IPS DF 6.9 (cell line): ENCODE measurements at regions not wholly inside any gene's neighbourhood (a gene's known extent, or its start where the extent isn't known, plus 50 kb on each side); places are given as distances from the start of the nearest gene placed in this dataset.

Experiments
- DNase-seq: peaks from one replicate; pipeline ENCODE4 v3.0.0-alpha.2; 2013; ENCODE audit warnings: low read depth, low spot score
- H3K27ac ChIP-seq: one replicate; pipeline ENCODE4 v1.5.1; 2013; ENCODE audit warnings: low read length, control low read depth
- H3K27me3 ChIP-seq: 2 replicates; pipeline ENCODE4 v1.6.1; 2013; ENCODE audit warnings: mild to moderate bottlenecking, low read length; ENCODE audit not compliant: control insufficient read depth, insufficient read depth
- H3K36me3 ChIP-seq: 2 replicates; pipeline ENCODE4 v1.6.1; 2013; ENCODE audit warnings: low read length; ENCODE audit not compliant: control insufficient read depth, insufficient read depth
- H3K4me1 ChIP-seq: 2 replicates; pipeline ENCODE4 v1.6.1; 2013; ENCODE audit warnings: low read length; ENCODE audit not compliant: control insufficient read depth, insufficient read depth
- H3K4me3 ChIP-seq: 2 replicates; pipeline ENCODE4 v1.5.1; 2013; ENCODE audit warnings: mild to moderate bottlenecking, low read length
- H3K9me3 ChIP-seq: 2 replicates; pipeline ENCODE4 v1.6.1; 2013; ENCODE audit warnings: low read length, inconsistent platforms; ENCODE audit not compliant: control insufficient read depth, insufficient read depth
- WGBS: extraction: QIAGEN DNeasy Blood & Tissue Kit; methylation state at CpG from one replicate; pipeline ENCODE4 v1.1.7; 2013; ENCODE audit warnings: mixed read lengths, missing lambda C conversion rate; ENCODE audit not compliant: insufficient read length, insufficient coverage; 5-methylcytosine and 5-hydroxymethylcytosine counted together

- no peak for DNase-seq
- Histone ChIP-seq H3K27me3 (no peaks in the 10 kb centered on the region), H3K36me3 (no peaks in the 10 kb centered on the region), H3K4me1 (no peaks in the 10 kb centered on the region), H3K9me3 (no peaks in the 10 kb centered on the region; the same call in 1 of the 2 replicates), H3K4me3 (no peak overlapping the region), H3K27ac (no peak overlapping the region)
- WGBS = no CpG with 5 or more reads among the region's 6 CpGs
These were observed 291.5 kb downstream of the ZNF516 start for GRCh38 chr18:76203552-76203951.

DNA sequence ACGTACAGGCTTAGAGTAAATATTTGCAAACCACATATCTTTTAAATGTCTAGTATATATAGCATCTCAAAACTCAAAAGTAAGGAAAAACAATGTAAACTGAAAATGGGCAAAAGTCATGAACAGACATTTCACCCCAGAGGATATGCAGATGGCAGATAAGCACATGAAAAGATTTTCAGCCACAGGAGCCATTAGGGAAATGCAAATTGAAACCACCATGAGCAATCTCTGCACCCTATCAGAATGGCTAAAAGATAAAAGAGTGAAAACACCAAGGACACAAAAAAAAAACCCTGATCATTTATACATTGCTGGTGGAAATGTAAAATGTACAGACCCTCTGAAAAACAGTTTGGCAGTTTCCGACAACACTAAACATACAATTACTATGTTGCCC is 292.7 kb downstream of the ZNF516 start:
- Histone ChIP-seq H3K27ac (no peak overlapping the region), H3K4me3 (no peak overlapping the region), H3K27me3 (no peaks in the 10 kb centered on the region), H3K4me1 (no peaks in the 10 kb centered on the region), H3K36me3 (no peaks in the 10 kb centered on the region), H3K9me3 (no peaks in the 10 kb centered on the region; the same call in 1 of the 2 replicates)
- no CpG with 5 or more reads among the region's 2 CpGs for WGBS
- DNase-seq = no peak

DNA sequence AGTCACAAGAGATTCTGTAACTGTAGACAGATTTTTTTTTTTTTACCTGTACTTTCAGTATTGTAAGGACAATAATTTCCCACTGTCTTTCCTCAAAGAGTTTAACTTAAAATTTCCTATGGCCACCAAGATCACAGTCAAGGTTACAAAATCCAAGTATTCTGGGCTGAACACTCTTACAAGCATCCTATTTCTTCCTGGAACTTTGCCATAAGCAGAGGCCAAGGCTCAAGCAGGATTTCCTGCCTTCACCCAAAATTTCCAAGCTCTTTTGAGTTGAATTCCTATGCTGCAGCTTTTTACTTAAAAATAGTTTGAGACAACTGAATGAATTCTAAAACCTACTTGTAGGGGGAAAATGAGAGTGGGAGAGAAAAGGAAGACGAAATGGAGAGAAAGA is 299.4 kb downstream of the ZNF516 start:
- Histone ChIP-seq H3K4me3 (no peak overlapping the region), H3K27ac (no peak overlapping the region), H3K27me3 (no peaks in the 10 kb centered on the region), H3K36me3 (no peaks in the 10 kb centered on the region), H3K4me1 (no peaks in the 10 kb centered on the region), H3K9me3 (no peaks in the 10 kb centered on the region)
- no peak for DNase-seq
- WGBS = no CpG with 5 or more reads among the region's 1 CpG

DNA sequence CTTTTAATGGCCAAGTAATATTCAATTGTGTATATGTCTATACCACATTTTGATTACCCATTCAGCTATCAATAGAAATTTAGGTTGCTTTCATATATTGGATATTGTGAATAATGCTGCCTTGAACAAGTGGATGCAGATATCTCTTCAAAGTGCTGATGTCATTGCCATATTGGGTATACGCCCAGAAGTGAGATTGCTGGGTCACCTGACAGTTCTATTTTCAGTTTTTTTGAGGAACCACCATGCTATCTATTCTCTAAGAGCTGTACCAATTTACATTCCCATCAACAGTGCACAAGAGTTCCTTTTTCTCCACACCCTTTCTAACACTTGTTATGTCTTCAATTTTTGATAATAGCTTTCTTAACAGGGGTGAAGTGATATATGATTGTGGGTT is 306.9 kb downstream of the ZNF516 start:
- H3K27ac ChIP-seq = no peak overlapping the region
- H3K4me3 ChIP-seq = no peak overlapping the region
- no CpG with 5 or more reads among the region's 1 CpG for WGBS
- no peak for DNase-seq
- no peaks in the 10 kb centered on the region for H3K27me3 ChIP-seq
- H3K9me3 ChIP-seq = no peaks in the 10 kb centered on the region
- no peaks in the 10 kb centered on the region for H3K36me3 ChIP-seq
- no peaks in the 10 kb centered on the region for H3K4me1 ChIP-seq

GRCh38 chr18:76179257-76179656 is 315.8 kb downstream of the ZNF516 start:
- no peak overlapping the region for H3K27ac ChIP-seq
- WGBS = no CpG with 5 or more reads among the region's 2 CpGs
- H3K27me3 ChIP-seq = no peaks in the 10 kb centered on the region

DNA sequence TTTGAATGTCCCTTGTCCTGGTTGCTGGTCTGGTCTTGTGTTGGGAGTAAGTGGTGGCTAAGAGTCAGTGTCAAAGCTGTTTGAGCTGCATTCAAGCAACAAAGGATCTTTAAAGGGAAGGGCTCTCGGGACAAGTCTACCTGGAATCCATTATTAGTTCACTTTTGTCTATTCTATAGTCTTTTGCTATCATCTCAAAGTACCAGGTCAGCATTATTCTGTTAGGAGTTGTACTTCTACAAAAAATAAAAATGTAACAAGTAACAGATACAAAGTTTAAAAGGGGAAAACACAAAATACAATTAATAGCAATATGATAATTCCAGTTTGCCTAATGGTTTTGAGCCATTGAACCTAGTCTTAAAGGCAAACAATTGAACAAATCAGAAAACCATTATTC is 317.9 kb downstream of the ZNF516 start:
- WGBS = no CpG with 5 or more reads among the region's 1 CpG
- Histone ChIP-seq H3K4me3 (no peak overlapping the region), H3K4me1 (no peaks in the 10 kb centered on the region), H3K27me3 (no peaks in the 10 kb centered on the region), H3K36me3 (no peaks in the 10 kb centered on the region), H3K27ac (no peak overlapping the region), H3K9me3 (no peaks in the 10 kb centered on the region)
- DNase-seq = no peak

More at GRCh38 chr18:76179257-76179656, 315.8 kb downstream of the ZNF516 start:
- H3K4me3 ChIP-seq = no peak overlapping the region
- no peaks in the 10 kb centered on the region for H3K9me3 ChIP-seq
- no peaks in the 10 kb centered on the region for H3K36me3 ChIP-seq
- no peak for DNase-seq
- H3K4me1 ChIP-seq = no peaks in the 10 kb centered on the region

DNA sequence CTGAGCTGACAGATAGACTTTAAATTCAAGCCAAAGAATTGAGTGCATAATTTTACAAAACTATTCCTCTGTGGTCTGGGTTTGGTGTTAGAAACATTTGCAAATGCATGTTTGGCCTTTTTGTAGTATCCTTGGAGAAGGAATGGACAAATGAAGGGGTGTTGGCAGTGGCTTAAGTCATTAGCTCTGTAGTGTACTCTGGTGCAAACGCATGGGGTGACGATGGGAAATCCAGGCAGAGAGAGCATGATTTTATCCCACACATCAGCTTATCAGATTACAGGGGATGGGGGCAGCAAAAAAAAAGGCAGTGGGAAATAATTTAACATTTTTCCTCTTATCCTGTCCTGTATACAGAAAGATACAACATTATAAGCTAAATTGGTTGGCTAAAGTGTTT is 320.6 kb downstream of the ZNF516 start:
- Histone ChIP-seq H3K4me3 (no peak overlapping the region), H3K27me3 (no peaks in the 10 kb centered on the region)
- WGBS = no CpG with 5 or more reads among the region's 2 CpGs

GRCh38 chr18:76169733-76170132 is 325.3 kb downstream of the ZNF516 start:
- DNase-seq = no peak
- Histone ChIP-seq H3K27me3 (no peaks in the 10 kb centered on the region), H3K9me3 (no peaks in the 10 kb centered on the region), H3K4me1 (no peaks in the 10 kb centered on the region), H3K36me3 (no peaks in the 10 kb centered on the region), H3K27ac (no peak overlapping the region), H3K4me3 (no peak overlapping the region)
- WGBS = no CpG with 5 or more reads among the region's 6 CpGs

More for the DNA sequence above, 320.6 kb downstream of the ZNF516 start:
- DNase-seq = no peak
- no peaks in the 10 kb centered on the region for H3K9me3 ChIP-seq
- no peaks in the 10 kb centered on the region for H3K4me1 ChIP-seq
- H3K27ac ChIP-seq = no peak overlapping the region
- no peaks in the 10 kb centered on the region for H3K36me3 ChIP-seq

GRCh38 chr18:76167845-76168621 is 327.0 kb downstream of the ZNF516 start:
- Histone ChIP-seq H3K4me3 (no peak overlapping the region), H3K9me3 (no peaks in the 10 kb centered on the region), H3K27ac (no peak overlapping the region), H3K27me3 (no peaks in the 10 kb centered on the region), H3K4me1 (no peaks in the 10 kb centered on the region), H3K36me3 (no peaks in the 10 kb centered on the region)
- WGBS = no CpG with 5 or more reads among the region's 12 CpGs
- no peak for DNase-seq

GRCh38 chr18:76167410-76167809 is 327.6 kb downstream of the ZNF516 start:
- H3K27me3 ChIP-seq = no peaks in the 10 kb centered on the region
- no peaks in the 10 kb centered on the region for H3K4me1 ChIP-seq
- whole genome bisulfite sequencing = no CpG with 5 or more reads among the region's 6 CpGs
- no peaks in the 10 kb centered on the region for H3K36me3 ChIP-seq
- DNase-seq = no peak
- H3K4me3 ChIP-seq = no peak overlapping the region
- H3K9me3 ChIP-seq = no peaks in the 10 kb centered on the region
- H3K27ac ChIP-seq = no peak overlapping the region

DNA sequence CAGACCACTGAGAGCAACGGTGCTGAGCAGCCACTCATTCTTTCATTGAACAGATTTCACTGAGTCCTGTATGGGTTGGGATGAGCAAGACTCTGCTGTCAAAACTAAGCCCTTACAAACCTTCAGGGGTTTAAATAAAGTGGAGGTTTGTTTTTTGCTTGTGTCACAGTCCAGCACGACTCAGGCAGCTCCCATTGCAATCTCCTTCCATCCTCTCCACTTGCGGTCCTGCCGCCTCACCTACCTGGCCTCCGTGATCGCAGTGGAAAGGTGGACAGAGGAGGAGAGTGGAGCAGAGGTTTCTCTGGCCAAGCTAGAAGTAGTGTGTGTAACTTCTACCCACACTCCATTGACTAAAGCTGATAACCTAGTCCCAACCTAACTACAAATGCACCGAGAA is 332.2 kb downstream of the ZNF516 start:
- H3K4me3 ChIP-seq = no peak overlapping the region
- H3K36me3 ChIP-seq = no peaks in the 10 kb centered on the region
- no peaks in the 10 kb centered on the region for H3K9me3 ChIP-seq
- H3K27ac ChIP-seq = no peak overlapping the region
- no CpG with 5 or more reads among the region's 7 CpGs for WGBS
- no peak for DNase-seq
- no peaks in the 10 kb centered on the region for H3K4me1 ChIP-seq
- H3K27me3 ChIP-seq = no peaks in the 10 kb centered on the region
